NCI-H2171 treated with DMSO at 0.1 percent for 48 hours (cell line): ENCODE measurements at regions not wholly inside any gene's neighbourhood (a gene's known extent, or its start where the extent isn't known, plus 50 kb on each side); places are given as distances from the start of the nearest gene placed in this dataset.
"Not testable (repeated sequence)": the region's sequence is repeated elsewhere in the genome, so short reads cannot be mapped to it uniquely, and the experiment has no call there.

Experiments used
- DNase-seq: peaks from one replicate; lab custom pipeline; 2025; lab: John Stamatoyannopoulos, UW

DNA sequence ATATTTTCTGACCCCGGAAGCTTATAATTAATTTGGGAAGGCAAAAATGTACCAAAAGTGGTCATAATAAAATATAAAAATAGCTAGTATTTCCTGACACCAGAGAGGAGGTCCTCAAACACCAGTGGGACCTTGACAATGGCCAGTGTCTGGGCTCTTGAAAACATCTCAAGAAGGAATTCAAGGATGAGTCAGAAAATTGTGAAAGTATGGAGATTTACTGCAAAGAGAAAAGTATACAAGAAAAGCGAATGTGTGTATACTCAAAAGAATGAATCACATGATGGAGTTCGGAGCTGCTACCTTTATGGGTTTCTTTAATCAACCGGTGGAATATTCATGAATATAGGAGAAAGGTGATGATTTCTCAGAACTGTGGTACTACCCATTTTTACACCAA lies 1709.0 kb upstream of the WWC1 start:
- DNase-seq, result no peak

DNA sequence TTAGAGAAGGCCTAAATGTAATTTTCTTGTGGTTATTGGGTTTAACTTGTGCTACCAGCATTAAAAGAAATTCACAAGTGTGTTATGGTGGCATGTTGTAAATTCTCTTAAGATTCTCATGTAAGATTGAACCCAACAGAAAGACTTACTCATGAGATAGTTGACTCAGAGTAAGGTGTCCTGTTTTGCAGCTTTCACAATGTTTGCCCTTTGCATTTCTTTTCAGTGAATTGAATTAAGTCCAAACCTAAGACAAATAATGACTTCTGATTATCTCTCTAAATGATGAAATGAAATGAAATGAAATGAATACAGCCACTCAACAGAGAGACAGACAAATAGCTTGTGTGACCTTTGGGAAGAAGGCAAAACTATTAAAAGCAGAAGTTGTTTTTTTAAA lies 1696.9 kb upstream of the WWC1 start:
- DNase-seq, result no peak

DNA sequence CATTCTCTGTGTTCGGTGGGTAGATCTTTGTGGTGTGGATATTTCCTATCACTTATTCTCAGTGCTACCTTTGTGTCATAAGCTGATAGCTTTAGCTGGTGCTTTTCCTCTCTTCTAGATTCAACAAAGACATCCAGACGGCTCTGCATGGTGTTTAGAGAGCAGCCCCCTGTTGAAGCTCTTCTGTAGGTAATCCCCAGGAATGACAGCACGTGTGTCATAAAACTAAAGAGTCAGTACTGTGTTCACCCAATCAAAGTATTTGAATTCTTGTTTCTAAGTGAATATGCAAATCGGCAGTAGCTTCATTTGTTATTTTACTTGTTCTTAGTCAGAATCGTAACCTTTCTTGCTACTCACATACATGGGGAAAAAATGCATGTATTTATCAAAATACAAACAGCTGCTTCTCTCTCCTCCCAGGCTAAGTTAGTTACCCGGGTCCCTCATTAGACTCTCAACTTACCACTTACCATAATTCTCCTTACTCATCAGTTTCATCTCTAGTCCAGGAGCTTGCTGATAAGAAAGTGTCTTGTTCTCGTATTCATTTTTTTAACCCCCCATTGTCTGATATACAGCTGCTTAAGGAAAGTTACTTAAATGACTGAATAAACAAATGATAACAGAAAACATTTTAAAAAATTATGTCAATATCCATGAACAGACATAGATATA lies 1696.0 kb upstream of the WWC1 start:
- DNase-seq, result no peak

DNA sequence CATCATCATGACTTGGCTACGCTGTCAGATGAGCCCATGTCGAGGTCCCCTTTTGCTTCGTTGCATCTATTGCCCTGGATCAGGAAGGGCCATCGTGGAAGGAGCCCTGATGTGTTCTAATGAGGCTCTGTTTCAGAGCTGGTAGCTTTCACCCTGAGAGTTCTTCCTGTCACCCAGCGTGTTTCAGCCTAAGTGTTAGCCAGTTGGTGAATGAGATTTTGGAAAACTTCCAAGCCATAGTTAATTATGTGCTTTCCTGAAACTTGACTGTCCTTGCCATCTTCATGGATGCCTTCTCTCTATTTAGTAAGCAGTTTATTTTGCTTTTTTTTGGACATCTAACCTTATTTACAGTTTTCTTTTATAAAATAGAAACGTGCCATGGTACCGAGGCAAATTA lies 1695.4 kb upstream of the WWC1 start:
- no peak for DNase-seq

DNA sequence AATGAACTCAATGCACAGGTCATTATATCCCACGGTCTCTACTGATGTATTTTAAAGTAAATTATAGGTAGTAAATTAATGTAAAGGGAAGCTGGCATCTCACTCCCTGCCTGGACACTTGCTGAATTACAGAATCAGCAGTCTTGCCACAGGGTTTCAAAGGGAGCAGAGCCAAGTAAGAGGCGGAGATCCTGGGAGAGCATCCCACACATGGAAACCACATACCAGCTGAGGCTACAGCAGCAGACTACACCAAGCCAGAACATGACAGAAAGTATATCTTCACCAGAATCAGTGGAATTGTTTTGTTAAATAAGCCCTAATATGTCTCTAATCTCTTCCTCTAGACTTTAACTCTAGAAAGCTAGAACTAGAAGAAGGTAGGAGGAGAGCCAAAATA lies 1689.2 kb upstream of the WWC1 start:
- no peak for DNase-seq

DNA sequence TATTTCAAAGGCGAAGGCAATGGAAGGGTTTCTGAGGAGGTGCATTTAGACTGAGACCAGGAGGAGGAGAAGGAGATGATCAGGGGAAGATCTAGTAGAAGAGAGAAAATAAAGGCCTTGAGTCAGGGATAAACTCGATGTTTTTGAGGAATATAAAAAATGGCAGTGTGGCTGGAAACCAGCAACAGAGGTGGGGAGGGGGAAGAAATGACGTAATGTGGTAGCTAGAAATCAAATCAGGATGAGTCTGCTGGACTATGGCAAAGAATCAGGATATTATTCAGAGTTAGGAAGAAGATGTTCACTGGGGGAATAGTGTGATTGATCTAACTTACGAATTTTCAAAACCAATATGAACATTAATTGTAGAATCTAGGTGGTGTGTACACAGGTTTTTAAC lies 1673.9 kb upstream of the WWC1 start:
- no peak for DNase-seq

DNA sequence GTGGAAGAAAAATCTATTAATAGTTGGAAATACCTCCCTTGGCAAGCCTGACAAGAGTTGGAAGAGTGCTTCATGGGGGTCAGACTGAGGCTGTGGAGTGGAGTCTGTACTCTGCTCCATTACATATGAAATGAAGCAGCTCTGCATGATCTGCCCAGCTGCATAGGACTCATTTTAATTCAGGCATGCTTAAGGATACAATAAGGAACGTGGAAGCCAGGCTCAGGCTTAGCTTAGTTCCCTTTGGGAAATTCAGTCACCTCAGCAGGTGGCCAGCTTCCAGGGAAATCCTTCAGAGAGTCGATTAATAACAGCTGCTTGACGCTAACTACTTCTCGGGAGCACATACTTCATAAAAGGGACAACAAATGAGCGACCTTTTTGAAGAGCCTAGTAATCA lies 1672.9 kb upstream of the WWC1 start:
- DNase-seq, result no peak

DNA sequence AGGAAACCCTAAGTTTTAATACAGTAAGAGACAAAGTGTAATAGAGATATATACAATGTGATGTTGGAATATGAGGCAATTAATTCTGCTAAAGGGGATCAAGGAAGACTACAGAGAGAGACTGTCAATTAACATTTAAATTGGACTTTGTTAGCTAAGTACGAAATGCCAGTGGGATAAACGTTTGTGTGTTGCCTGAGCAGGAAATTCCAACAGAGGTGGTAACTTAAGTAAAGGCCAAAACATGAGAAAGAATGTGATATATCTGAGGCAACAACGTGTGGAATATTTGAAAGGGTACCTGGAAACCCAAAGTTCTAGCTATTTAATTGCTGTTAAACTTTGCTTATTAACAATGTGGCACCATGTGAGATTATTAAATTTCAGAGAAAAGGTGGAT lies 1666.9 kb upstream of the WWC1 start:
- no peak for DNase-seq

DNA sequence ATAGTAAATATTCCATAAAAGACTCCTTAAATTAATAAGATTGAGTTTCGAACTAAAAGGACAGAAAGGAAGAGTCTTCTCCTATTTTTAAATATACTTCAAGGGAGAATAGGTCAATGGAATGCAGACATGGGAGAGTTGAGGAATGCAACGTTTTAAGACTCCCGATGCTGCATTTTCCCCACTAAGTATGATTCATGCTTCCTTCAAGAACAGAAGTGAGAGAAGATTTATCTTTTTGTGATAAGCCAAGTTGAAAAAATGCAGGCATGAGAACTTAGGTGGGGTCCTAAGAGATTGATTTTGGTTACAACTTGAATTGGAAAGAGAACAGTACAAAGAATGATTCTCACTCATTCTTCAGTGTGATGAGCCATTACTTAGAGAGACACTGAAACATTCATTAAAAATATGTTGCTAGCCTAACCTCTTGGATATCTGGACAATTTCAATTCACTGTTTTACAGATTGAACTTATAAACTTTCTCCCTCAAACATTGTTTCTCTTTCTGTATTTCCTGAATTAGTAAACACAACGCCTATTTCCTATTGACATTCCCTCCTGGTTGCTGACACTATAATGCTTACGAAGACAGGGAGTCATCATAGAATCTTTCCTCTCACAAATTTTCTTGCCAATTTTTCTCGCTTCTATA lies 1666.1 kb upstream of the WWC1 start:
- DNase-seq, result no peak

DNA sequence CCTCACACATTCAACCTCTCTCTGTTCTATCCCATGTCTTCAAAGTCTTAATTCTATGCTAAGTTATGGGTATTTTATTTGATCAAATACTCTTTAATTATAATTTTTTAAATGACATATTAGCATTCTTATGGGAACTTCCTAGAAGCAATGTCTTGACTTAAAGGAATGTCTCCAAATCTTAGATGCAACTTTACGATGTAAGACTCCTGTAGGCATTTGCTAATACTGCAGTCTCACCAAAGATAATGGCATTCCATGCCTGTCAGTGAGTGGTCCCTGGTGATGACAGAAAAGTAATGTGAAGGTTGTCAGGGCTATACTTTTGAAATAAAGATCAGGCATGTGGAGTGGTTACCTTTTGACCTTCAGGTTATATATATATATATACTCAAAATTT lies 1654.2 kb upstream of the WWC1 start:
- no peak for DNase-seq

DNA sequence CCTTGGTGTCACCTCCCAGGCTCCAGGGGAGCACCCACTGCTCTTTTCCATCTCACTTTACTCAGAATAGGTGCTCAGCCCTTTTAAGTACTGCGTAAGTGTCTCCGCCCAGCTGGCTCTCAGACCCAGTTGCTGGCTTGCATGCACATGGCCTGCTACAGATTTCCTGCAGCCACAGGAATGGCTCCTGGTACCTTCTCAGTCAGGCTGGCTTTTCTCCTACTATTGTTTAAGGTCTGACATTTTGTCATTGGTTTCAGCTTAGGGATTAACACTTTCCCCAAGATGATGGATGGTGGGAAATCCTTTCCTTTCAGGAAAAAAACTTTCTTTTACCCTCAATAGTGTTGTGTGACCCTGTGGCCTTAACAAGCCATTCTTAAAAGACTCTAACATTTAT lies 1652.3 kb upstream of the WWC1 start:
- no peak for DNase-seq

DNA sequence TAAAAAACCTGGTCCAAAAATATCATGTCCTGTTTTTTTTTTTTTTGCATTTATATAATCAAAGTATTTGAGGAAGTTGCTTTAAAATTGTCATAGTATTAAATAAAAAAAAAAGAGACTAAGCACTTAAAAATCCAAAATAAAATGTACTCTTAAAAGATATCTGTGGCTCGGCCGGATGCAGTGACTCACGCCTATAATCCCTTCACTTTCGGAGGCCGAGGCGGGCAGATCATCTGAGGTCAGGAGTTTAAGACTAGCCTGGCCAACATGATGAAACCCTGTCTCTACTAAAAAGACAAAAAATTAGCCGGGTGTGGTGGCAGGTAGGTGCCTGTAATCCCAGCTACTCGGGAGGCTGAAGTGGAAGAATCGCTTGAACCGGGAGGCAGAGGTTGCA lies 1651.3 kb upstream of the WWC1 start:
- not testable (repeated sequence) for DNase-seq

DNA sequence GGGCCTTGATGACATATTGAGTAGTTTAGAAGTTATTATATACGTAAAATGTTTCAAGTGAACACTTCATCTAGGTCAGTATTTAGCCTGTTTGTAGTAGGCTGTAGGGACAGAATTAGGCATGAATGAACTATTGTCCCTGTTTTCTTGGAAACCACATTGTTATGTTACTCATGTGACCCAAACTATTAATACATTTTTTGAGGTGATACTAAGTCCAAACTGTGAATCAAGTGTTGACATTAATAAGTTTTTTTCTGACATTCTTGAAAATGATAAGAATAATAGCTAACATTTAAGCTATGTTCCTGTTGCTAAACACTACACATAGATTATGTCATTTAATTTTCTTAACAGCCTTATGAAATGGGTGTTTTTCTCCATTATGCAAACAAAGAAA lies 1642.7 kb upstream of the WWC1 start:
- DNase-seq, result no peak

DNA sequence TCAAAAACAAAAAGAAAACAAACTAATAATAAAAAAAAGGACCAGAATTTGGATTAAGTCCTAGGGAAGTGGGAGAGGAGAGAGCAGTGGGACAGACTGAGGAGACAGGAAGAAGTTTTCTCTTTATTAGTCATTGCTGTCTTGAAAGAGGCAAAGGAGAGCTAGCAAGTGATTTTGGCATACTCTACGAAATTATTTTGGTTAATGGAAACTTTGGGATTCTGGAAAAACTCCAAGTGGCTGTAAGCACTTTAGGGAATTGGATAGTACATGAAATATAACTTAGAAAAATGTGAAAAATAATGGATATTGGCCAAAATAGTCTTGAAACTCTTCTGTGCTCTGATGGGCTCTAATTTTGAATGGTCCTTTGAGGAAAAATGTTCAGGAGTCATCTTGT lies 1641.8 kb upstream of the WWC1 start:
- DNase-seq, result no peak

DNA sequence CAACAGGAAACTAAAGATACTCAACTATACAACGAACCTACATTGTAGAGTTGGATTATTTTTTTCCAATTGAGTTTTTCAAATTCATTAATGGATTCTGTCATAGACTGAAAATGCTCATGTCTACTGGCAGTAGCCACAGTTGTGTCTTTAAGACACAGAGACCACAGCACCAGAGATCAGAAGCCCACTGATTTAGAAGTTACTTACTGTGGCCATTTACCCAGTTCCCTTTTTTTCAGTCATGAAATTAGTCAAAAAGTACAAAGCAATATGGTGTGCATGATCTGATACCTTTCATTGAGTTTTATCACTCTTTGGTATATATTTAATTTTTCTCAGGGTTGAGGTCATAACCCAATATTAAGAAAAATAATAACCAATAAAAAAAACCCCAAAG lies 1640.2 kb upstream of the WWC1 start:
- no peak for DNase-seq

DNA sequence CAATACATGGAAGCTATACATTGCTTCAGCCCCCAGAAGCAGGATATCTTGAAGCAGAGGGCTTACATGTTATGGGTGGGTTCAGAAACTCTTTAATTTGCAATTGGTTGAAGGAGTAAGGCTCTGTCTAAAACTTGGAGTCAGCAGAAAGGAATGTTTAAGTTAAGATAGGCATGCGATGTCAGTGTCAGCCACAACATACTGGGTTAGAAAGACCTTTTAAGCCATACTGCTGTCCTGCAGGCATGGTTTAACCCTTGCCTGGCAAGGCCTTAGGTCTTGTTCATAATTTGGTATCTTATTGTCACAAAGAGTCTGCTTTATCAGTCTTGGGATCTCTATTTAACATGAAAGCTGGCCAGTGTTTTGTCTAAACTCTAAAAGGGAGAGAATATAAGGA lies 1619.6 kb upstream of the WWC1 start:
- no peak for DNase-seq

DNA sequence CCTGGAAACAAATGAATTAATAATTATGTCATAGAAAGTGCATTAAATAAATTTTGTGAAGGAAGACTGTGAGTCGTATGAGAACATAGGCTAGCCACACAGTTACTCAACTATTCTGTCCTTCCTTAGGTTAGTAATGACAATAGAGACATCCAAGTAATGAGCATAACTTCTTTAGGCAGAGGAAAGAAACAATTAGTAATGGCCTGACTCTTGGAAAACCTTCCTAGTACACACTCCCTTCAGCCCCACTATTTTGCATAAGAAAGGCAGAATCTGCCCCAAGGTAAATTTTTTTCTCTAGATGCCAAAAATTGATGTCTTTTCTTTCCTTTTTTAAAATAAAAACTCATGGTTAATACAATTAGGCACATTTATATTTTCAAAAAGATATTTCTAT lies 1619.0 kb upstream of the WWC1 start:
- no peak for DNase-seq

DNA sequence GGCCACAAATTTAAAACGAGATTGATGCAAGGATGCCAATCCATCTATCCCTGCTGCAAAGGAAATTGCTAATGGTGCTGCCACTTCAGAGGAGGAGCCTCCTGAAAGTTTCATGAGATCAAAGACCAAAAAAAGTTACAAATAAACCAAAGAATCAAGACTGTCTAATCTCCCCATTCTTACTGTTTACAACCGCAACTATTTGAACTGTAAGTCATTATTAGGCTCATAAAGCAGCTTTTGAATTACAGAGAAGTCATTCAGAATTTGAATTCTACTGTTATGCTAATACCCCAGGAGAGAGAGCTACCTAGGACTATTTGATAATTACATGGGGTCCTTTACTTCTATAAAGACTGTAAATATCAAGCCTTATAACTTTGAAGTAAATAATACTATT lies 1613.6 kb upstream of the WWC1 start:
- DNase-seq, result no peak

DNA sequence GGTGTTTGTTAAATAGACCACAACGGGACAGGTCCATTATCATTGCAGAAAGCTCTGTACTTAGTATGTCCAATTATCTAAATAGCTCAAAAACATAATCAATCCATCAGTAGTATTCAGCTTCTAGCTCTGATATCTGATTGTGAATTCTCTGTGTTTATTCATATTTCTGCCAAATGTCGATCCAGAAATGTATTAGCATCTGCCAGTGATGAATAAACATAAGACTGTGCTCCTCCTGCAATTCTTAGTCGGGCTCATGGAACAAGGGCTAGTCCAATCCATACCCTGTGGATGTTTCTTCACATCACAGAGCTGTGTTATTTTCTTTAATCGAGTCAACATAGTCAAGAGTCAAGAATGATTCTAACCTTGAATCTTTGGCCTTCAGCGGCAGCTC lies 1612.1 kb upstream of the WWC1 start:
- no peak for DNase-seq

DNA sequence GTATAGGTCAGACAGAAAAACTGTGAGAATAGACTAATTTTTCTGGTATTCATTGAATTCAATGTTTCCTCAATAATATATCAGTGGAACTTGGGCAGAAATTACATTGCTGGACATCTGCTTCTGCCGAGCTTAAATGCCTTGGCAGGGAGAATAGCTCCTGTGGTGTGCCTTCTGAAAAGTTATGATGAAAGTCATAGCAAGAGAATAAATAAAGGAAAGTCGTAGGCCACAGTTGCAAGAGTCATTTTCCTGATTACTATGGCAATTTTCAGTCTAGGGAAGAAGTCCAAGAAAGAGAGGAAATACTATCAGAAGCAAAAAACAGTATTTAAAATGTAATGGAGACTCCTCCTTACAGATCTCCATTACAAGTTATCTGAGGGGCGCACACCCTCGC lies 1596.1 kb upstream of the WWC1 start:
- no peak for DNase-seq

DNA sequence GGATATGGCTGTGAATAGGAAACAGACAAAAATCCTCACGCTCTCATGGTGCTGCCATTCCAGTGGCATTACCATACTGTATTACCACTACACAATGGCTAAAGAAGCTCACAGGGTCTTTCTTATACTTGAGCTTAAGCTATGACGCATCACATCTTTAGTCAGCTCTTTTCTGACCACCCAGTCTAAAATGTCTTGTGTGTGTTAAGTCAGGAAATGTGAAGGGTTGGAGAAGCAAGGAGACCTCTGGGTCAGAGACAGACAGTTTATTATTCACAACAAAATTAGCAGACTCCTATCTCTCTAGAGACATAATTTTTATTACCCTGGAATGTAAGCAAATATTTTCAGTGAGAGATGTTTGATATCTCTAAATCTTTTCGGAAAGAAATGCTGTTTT lies 1583.2 kb upstream of the WWC1 start:
- no peak for DNase-seq

DNA sequence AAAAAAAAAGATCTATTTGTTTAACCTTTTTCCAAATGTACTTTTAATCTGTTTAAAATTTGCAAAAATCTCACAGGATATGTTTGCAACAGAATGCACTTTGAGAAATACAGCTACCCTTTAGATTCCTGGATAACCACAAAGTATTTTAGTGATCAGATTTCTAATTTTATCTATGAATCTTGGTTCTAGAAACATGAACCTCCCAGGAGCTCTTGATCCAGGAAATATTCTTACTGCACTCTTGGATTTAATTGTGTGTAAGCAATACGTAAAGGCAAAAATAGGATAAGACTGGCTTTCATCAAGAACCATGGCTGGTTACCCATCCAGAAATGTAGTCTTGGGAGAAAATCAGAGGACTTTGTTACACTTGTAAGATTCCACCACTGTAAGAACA lies 1581.8 kb upstream of the WWC1 start:
- DNase-seq, result no peak

DNA sequence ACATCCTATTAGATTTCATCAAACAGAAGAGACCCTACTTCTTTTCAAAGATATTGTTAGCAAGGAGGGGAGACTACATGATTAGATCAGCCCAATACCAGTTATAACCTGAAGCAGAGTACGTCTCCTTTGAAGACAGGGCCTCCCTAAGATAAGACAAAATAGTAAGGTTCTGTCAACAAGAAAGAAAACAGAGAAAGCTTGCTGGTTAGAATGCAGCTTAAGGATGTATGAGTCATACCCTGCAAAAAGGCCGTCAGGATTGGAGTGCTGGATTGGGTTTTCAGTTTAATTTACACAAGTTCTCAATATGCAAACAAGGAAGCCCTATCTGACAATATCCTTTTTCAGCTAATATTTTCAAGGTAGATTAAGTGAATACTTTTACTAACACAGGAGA lies 1581.2 kb upstream of the WWC1 start:
- no peak for DNase-seq

DNA sequence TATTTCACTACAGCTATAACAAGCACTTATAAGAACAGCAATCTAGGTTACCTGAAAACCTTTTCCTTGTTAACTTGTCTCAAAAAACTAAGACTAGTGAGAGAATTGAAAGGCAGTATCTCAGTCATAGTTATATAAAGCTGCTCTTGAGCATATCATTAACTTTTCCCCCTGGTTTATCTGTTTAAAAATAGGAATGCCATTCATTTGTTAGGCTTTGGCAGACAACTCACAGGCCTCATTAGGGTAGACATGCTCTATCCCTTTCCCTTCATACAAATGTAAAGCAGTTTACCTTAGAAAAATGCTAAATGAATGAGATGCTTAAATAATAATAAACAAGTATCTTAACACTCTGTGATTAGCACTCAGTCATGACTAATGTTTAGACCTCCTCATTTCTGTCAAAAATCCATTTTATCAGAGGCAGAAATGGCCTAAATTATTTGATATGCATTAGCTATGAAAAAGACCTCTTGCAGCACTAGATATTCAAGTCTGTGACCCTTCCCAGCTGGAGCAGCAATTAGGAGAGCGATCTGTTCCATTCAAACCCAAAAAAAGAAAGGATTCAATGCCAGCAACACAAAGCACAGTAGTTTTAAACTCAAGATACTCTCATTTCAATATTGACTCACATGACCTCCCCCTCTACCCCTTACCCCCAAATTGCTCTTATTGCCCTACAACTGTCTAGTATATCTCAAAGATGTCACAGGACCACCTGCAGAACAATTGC lies 1578.8 kb upstream of the WWC1 start:
- no peak for DNase-seq
